Activated T-cell treated with anti-CD3 and anti-CD28 coated beads for 48 hours (primary cell): ENCODE measurements at regions not wholly inside any gene's neighbourhood (a gene's known extent, or its start where the extent isn't known, plus 50 kb on each side); places are given as distances from the start of the nearest gene placed in this dataset.

ENCODE experiments used
- DNase-seq: peaks from one replicate; pipeline ENCODE4 v3.0.0-alpha.2; 2020; ENCODE audit warnings: low read depth

DNA sequence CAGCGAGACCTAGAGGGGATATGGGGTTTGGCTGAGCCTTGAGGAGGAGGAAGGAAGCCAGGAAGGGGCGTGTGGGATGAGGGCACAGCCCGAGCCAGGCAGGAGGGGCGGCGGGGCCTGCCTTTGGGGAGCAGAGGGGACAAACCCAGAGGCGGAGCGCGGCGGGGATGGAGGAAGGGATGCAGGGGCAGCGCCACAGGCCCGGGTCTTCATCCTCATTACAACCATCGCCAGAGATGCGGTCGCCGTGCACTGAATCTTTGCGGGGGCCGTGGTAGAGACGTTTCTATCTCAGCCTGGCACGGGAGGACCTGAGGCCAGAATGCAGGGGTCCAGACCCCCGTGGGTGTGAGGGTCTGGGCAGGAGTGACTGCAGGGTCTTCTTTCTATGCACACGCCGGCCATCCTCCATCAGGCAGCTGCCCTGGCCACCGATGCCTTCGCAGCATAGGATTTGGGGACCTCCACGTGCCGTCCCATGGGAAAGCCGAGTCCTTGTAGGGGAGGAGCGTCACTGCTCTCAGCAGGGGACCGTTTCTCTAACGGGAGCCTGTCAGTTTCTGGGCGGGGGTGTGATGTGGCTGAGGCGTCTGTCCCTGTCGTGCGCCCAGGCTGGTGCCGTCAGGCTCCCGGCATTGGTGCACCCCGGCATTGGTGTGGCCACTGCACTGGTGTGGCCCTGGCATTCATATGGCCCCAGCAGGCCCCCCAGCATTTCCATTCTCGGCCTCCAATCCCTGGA, 1267.9 kb downstream of the BRD1 start:
- DNase-seq, result no peak

DNA sequence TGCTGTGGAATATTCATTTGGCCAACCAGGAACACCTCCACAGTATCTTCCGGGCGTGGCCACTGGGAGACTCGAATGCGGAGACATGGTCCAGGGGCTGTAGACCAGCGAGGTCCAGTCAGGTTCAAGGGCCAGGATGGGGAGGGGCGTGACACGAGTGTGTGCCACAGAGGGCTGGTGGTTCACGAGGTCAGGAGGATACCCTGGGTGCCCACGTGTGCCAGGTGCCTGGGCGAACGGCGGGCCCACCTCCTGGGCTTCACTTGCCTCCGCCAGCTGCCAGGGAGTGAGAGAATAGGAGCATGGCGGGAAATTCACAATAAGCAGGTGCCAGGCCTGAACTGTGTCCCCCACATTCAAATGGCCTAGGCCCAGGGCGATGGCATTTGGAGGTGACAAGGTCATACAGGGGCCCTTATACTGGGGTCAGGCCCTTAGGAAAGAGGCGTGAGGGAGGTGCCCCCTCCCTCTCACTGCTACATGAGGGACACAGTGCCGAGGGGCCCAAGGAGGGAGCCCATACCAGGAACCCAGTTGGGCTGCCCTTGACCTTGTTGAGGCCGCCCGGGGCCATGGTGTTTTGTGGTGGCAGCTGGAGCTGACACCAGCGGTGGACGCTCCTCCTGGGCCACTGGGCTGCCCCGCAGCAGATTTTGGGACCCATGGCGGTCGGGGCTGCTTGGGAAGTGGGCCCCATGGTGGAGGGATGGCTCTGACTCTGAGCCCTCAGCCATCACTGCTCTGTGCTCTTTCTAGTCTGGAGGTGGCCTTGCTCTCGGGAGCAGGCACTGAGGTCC, 1268.9 kb downstream of the BRD1 start:
- DNase-seq, result no peak

DNA sequence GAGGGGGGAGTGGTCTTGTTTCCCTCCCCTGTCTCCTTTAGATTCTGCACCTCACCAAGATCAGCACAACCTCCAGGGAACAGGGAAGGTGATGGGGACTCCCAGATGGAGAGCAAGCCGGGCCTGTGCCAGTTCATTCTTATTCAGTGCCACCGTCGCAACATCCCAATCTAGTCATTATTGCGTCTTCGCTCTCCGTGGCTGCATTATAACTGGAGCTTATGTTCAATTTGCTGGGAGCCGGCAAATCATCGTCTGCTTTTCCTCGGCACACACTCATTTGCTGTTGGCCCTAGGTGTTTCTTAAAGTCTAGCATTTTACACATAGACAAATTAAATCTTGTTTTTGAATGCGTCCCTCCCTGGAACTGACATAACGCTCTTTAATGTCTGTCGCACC, 1269.7 kb downstream of the BRD1 start:
- DNase-seq, result no peak

DNA sequence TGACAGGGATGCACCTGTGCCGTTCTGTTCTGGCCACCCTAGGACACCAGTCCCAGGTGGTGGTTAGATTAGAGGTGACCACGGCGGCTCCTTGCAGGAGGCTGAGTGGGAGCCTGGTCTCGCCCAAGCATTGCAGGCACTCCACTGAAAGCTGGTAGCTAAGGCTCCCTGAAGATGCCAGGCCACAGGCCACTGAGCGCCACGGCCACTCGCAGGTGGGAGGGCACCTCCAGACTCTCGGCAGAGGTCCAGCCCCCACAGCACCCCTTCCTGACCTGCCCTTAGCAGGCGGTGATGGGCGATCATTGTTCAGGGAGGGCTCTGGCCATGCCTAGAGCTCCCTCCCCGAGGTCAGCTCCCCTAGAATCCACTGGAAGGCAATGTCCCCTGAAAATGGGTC, 1270.2 kb downstream of the BRD1 start:
- no peak for DNase-seq

DNA sequence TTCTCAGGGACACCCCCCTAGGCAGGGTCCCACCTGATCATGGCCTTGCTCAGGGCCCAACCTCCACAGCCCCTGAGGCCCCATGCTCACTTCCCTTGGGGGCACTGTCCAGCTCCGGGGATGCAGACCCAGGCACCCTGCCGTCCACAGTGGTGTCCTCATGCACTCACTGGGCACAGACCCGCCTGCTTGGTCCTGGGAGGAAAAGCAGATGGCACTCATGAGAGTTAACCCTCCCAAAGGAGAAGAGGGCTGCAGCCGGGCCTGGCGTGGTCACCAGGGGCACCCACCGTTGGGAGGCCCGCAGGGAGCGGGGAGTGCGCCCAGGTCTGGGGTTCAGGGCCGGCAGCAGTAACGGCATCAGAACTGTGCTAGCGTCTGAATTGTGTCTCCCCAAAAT, 1270.9 kb downstream of the BRD1 start:
- DNase-seq, result no peak

DNA sequence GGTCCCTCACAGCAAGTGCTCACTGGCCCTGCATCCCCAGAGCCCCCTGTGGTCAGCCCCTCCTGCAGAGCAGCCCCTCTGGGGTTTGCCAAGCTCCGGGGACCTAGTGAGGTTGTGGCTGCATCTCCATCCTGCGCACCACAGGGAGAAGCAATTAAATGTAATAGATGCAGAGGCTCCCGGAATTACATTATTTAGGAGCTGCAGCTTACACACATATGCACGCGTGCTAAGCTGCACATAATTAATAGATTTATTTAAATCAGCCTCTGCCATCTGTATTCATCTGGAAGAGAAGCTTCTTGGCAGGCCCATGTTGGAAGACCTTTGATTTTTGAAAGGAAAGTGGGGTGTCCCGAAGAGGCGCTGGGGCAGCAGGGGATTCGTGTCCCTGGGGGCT, 1271.5 kb downstream of the BRD1 start:
- no peak for DNase-seq

DNA sequence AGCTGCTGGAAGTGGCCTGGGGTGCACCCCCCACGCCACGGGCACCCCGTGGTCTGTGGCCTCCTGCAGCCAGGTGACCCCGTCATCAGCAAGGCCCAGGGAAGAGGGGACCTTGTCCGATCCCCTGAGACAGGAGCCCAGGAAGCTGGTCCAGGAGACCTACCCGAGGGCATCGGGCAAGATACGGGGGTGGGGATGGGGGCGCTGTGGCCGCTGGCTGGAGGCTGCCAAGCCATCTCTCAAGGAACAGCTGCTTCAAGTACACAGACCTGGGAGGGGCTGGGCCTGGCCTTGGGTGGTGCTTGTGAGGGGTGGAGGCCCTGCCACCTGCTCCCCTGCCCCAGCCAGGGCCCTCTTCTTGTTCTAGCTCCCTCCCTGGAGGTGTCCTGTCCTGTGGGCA, 1272.1 kb downstream of the BRD1 start:
- no peak for DNase-seq

DNA sequence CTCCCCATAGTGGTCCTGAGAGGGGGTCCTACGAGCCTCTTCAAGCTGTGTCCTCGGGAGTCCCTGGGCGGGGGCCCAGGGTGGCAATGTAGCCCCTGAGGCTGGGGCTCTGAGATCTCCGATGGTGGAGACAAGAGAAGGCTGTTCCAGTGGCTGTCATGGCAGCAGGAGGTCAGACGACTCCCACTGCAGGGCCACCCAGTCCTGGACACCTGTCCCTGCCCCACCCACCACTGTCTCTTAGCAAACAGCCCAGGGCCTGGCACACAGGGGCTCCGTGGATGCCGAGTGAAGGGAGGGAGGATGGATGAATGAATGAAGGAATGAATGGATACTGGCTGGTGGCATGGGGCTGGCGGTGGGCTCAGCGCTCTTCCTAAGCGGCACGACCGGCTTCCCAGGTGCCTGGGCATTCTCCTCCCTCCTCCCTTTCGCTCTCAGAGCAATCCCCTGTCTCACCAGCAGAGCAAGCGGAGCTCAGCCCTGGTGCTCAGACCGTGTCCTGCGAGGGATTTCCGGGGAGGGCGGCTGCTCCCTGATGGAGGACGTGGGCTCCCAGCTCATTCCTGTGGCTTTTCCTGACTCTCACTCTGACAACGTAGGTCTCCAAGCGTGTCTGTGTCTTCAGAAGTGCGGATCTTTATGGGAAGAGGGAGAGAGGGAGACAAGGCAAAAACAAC, 1272.6 kb downstream of the BRD1 start:
- no peak for DNase-seq

DNA sequence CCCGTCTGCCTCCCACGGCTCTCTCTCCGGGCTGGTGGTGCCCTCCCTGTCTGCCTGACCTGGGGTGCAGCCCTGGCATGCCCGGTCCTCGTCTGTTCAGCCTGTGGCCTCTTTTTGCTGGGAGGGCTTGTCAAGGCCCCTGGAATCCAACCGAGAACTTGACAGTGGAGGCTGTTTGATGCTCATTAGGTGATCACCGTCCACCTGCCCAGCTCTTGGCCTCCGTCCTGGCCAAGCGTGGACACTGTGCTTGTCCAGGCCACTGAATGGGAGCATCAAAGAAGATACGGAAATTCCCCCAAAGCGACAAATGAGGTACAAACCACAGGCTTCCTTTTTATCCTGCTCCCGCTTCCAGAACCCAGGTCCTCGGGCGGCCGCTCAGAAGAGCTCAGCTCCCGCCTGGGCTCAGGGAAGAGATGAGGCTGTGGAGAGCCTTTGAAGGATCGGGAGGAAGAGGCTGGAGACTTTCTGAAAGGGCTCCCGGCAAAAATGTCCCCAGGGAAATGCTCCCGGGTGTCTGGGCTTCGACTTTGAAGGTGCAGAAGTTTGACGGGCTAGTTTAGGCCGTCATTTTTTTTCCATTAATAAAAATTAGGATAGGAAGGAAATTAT, 1273.9 kb downstream of the BRD1 start:
- no peak for DNase-seq

DNA sequence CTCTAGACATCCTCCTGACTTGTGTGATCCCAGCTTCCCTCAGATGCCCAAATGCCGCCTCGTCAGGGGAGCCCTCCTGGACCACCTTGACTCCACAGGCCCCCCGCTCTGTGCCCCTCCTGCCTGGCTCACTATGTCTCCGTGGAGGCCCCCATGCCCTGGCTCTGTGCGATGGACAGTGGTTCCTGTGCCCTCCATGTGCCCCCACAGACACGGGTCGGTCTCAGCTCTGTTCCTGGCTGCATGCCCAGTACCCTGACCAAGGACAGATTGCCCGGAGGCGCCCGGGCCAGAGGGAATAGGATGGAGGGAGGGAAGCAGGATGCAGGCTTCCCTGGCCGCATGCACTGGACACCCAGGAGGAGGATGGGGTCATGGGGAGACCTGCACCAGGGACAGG, 1274.6 kb downstream of the BRD1 start:
- no peak for DNase-seq

DNA sequence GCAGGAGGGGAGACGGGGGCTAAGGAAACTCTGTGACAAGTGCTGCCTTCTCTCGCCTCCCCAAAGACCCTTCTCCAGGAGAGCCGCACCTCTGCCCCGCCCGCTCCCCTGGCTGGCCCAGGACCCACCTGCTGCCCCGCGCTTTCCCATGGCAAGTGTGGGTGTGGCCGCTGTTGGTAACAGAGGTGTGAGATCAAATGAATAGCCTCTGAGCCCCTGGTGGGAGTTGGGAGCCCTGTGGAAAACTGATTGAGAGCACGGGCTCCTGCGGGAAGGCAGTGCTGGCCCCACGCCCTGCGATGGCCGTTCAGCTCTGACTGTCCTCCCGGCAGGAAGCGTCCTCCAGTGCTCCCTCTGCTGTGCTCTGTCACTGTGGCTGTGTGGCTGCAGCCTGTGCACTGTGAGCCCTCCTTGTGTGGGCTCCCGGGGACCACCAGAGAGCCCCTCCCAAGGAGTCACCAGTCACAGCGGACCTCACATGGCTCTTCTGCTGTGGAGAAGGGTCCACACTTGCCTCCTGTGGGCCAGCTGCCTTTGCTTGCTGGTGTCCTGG, 1275.9 kb downstream of the BRD1 start:
- DNase-seq, result no peak

DNA sequence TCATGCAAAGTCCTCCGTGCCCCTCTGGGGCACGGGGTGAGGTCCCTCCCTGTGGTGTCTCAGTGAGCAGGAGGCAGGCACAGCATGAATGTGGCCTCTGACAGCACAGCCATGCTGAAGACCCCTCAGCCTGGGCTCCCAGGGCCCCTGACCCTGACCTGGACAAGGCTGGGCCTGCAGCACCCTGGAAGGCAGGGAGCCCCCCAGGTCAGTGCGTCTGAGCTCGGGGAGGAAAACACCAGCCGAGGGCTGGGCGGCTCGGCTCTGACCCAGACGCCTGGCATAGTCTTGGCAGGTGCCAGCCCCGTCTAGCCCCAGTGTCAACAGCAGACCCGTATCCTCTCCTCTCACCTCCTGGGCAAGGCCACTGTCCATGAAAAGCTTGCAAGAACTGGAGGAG, 1276.6 kb downstream of the BRD1 start:
- DNase-seq, result no peak

DNA sequence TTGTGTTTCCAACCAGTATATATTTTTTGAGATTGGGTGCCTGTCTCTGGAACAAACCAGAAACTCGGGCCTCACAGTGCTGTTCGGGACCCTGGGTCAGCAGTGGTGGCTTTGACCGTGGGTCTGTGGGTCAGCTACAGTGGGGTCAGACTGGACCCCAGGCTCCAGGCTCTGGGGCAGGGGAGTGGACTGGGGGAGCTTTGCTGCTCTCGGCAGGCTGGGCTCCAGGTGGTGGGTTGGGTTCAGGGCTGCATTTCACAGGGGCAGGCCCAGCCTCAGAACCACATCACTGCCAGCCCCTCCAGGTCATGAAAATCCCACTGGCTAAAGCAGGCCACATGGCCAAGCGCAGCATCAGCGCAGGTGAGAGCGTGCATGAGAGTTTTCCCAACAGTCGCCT, 1279.3 kb downstream of the BRD1 start:
- DNase-seq, result no peak

DNA sequence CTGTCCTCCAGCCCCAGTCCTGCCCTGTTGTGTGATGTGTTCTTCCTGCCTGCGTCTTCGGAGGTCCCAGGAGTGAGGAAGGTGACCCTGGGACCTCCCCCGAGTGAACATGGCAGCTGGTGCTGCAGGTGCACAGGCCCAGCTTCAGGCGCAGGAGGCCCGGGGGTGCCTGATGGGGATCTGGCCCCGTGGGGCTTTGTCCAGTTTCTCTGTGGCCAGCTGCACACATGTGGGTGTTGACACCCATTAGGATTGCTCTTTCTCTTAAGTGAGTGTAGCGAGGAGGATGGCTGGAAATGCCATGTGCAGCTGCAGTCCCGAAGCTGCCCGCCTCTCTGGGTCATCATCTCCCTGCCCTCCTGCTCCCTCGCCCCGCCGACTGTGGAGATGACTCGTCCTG, 1279.7 kb downstream of the BRD1 start:
- DNase-seq, result no peak

DNA sequence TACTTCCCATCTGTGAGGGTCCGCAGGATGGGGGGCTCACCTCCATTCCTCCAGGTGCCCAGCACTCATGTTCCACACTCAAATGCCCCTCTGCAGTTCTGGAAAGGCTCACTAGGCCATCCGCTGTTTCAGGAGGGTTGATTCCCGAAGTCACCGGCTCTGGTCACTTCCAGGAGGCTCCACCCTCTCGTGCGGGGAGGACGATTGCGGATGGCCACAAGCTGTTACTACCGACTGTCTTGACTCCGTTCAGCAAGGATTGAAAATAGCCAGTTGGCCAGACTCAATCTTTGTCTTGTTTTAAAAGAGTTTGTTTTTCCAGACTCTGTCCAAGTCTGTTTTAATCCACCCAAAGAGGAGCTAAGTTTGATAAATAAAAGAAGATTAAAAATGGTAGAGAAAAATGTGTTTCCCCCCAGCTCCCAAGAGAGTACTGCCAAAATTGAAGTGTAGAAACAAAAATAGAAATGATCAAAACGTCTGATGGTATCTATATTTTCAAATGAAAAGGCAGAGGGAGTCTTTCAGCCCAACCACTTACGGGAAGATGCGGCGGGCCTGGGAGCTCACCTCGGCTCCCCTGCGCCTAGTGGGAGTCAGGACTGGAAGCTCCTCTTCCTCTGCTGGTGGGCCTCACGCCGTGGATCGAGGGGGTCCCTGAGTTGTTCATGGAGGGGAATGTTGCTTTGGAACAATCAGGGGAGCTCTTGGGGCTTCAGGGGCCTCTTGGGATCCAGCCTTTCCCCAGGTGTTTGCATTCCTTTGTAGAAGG, 1280.8 kb downstream of the BRD1 start:
- DNase-seq, result no peak

DNA sequence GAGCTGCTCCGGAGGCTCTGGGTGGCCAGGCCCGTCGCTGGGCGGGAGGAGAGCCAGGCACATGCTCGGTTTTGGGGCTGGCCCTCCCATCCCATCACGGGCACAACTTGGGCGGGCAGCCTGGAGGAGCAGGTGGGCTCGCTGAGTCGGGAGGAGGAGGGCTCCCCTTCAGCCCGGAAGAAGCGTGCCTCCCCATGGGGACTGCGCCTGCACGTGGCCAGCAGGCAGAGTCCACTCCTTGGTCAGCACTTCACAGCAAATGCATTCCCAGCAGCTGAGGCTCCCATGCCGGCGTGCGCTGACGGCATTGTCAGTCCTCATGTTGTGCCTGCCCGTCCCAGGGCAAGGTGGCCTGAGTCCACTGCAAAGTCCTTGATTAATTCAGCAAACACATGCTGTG, 1281.7 kb downstream of the BRD1 start:
- no peak for DNase-seq

DNA sequence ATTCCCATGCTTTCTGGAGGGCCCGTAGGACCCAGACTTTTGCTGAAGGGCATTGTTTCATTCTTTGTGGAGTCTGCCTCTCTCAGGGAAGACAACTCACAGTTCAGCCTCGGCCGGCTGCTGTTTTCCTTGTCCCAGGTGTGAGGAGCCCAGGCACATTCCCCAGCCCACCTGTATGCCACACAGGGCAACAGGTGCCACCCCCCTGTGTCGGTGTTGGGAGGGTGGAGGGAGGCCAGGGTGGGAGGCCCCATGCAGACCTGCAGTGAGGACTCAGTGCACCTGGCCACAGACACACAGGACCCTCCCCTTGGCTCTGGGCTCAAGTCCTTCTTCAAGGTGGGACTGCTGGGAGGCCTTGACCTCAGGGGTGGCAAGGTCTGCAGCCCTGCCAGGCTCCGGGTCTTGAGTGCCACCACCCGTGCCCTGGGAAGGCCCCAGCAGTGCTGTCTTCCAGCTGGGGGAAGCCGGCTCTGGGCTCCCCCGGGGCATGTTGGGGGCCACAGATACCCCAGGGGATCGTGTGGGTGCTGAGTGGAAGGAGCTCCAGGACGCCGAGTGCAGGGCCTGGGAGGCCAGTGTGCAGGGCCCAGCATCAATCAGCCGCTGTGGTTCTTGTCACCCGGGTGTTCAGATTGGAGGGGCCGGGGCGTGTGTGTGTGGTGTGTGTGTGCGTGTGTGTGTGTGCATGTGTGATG, 1286.1 kb downstream of the BRD1 start:
- DNase-seq, result no peak

DNA sequence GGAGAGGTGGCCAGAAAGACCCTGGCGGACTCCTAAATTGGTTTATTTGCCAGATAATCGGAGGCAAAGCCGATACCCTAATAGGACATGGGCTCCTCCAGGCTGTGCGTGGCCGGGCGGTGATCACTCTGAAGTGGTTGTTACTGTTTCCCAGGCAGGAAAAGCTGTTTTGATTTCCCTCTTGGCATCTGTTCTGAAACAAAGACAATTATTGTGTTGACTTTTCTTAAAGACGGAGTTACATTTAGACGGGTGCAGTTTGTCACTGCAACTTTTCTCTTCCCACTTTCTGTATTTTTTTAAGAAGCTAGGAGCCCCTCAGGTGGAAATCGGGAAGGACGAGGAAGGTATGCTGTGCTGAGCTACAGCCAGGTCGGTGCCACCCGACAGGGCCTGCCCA, 1288.4 kb downstream of the BRD1 start:
- DNase-seq, result no peak

DNA sequence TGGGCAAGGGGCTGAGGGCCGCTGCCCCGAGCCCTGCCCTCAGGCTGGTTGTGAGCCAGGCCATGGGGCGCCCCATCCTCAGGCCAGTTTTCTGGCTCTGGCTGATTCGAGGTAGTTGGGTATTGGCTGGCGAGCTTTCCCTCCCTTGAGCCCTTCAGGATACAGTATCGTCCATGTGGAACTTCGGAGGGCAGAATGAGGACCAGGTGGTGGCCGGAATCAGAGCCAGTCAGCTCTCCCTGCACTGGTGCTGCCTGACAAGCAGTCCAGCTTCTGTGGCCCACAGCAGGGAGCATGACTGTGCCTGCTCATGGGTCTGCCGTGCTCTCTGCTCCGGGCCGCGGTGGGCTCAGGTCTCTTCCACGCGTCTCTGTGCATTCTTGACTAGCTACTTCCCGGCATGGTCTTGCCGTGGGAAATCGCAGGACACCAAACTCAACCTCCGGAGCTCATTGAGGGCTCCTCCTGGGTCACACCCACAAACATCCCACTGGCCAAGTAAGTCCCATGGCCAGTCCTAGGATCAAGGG, 1289.3 kb downstream of the BRD1 start:
- DNase-seq, result no peak

DNA sequence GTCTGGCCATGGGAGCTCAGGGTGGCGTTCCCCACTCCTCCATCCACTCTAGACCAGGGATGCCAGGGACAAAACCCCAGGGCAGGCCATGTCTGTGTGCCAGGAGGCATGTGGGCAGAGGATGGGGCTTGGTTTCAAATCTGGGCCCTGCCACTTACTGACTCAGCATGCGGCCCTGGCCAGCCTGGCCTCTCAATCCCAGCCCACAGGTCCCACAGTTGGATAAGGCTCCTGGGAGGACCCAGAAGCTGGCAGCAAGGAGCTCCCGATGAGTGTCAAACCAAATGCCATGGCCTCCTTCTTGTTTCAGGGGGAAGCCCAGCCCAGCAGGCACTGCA, 1290.4 kb downstream of the BRD1 start:
- DNase-seq, result no peak
